ENCODE measurements at regions not wholly inside any gene's neighbourhood (a gene's known extent, or its start where the extent isn't known, plus 50 kb on each side); places are given as distances from the start of the nearest gene placed in this dataset.

DNA sequence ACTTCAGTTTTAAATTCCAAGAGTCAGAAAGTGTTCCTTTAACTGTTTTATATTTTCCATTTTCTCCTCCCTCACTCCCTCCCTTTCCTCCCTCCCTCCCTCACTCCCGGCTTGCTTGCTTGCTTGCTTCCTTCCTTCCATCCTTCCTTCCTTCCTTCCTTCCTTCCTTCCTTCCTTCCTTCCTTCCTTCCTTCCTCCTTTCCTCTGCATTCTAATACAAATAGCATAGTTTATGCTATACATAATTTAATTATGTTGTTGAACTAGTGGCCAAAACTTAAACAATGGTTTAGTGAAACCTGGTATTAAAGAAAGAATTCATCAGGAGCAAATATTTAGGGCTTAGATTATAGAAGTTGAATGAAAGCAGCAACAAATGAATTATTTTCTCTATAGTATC, 188.5 kb upstream of the OLFM3 start:
- H3K9ac ChIP-seq (ENCODE audit: insufficient read depth, low read length) = no peak overlapping the region
- H3K9me3 ChIP-seq (ENCODE audit: control insufficient read depth, insufficient read depth, low read depth, low read length) = no peaks in the 10 kb centered on the region
- H3K27me3 ChIP-seq (ENCODE audit: control insufficient read depth, insufficient read depth, low read length) = no peaks in the 10 kb centered on the region
- no peak overlapping the region for H3K4me2 ChIP-seq (ENCODE audit: extremely low read depth, insufficient read depth, low read length)
- H2AFZ ChIP-seq (ENCODE audit: low read length) = no peak overlapping the region
- DNase-seq (ENCODE audit: low read depth in 2 of 2) = no peak
- H4K20me1 ChIP-seq (ENCODE audit: control insufficient read depth, extremely low read depth, insufficient read depth, low read length) = no peaks in the 10 kb centered on the region
- TF ChIP-seq, protein P1, sequence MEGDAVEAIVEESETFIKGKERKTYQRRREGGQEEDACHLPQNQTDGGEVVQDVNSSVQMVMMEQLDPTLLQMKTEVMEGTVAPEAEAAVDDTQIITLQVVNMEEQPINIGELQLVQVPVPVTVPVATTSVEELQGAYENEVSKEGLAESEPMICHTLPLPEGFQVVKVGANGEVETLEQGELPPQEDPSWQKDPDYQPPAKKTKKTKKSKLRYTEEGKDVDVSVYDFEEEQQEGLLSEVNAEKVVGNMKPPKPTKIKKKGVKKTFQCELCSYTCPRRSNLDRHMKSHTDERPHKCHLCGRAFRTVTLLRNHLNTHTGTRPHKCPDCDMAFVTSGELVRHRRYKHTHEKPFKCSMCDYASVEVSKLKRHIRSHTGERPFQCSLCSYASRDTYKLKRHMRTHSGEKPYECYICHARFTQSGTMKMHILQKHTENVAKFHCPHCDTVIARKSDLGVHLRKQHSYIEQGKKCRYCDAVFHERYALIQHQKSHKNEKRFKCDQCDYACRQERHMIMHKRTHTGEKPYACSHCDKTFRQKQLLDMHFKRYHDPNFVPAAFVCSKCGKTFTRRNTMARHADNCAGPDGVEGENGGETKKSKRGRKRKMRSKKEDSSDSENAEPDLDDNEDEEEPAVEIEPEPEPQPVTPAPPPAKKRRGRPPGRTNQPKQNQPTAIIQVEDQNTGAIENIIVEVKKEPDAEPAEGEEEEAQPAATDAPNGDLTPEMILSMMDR (conservative IDR thresholded peaks at IDR 0.05 in 1 of 2, IDR thresholded peaks at IDR 0.05 in 1 of 2; ENCODE audit: low read depth in 1 of 2, low read length in 2 of 2) = no peak
- no peak for TF ChIP-seq EZH2 (IDR thresholded peaks at IDR 0.05; ENCODE audit: low read length, missing control alignments)
- H3K79me2 ChIP-seq (ENCODE audit: control insufficient read depth, insufficient read depth, low read length) = no peaks in the 10 kb centered on the region
- H3K4me3 ChIP-seq (replicated peaks in 1 of 4; ENCODE audit: control extremely low read depth in 1 of 4, insufficient read depth in 1 of 4, low read depth in 3 of 4, low read length in 4 of 4) = no peak overlapping the region
- no peaks in the 10 kb centered on the region for H3K4me1 ChIP-seq (ENCODE audit: control insufficient read depth, extremely low read depth, insufficient read depth, low read length)
- no peaks in the 10 kb centered on the region for H3K36me3 ChIP-seq (ENCODE audit: control insufficient read depth, insufficient read depth, low read length)
- no peak overlapping the region for H3K27ac ChIP-seq (ENCODE audit: insufficient read depth, low read length)

GRCh38 chr1:102184477-102184876, 187.8 kb upstream of the OLFM3 start:
- no peaks in the 10 kb centered on the region for H4K20me1 ChIP-seq (ENCODE audit: control insufficient read depth, extremely low read depth, insufficient read depth, low read length)
- H3K9me3 ChIP-seq (ENCODE audit: control insufficient read depth, insufficient read depth, low read depth, low read length) = no peaks in the 10 kb centered on the region
- H3K27me3 ChIP-seq (ENCODE audit: control insufficient read depth, insufficient read depth, low read length) = no peaks in the 10 kb centered on the region
- no peaks in the 10 kb centered on the region for H3K36me3 ChIP-seq (ENCODE audit: control insufficient read depth, insufficient read depth, low read length)
- no peak overlapping the region for H3K9ac ChIP-seq (ENCODE audit: insufficient read depth, low read length)
- H3K4me3 ChIP-seq (replicated peaks in 1 of 4; ENCODE audit: control extremely low read depth in 1 of 4, insufficient read depth in 1 of 4, low read depth in 3 of 4, low read length in 4 of 4) = no peak overlapping the region
- H2AFZ ChIP-seq (ENCODE audit: low read length) = no peak overlapping the region
- no peaks in the 10 kb centered on the region for H3K79me2 ChIP-seq (ENCODE audit: control insufficient read depth, insufficient read depth, low read length)
- H3K4me1 ChIP-seq (ENCODE audit: control insufficient read depth, extremely low read depth, insufficient read depth, low read length) = no peaks in the 10 kb centered on the region
- H3K27ac ChIP-seq (ENCODE audit: insufficient read depth, low read length) = no peak overlapping the region
- H3K4me2 ChIP-seq (ENCODE audit: extremely low read depth, insufficient read depth, low read length) = no peak overlapping the region
- DNase-seq (ENCODE audit: low read depth in 2 of 2) = no peak
- TF ChIP-seq EZH2 (IDR thresholded peaks at IDR 0.05; ENCODE audit: low read length, missing control alignments) = no peak
- TF ChIP-seq, protein P1 (conservative IDR thresholded peaks at IDR 0.05 in 1 of 2, IDR thresholded peaks at IDR 0.05 in 1 of 2; ENCODE audit: low read depth in 1 of 2, low read length in 2 of 2) = no peak

DNA sequence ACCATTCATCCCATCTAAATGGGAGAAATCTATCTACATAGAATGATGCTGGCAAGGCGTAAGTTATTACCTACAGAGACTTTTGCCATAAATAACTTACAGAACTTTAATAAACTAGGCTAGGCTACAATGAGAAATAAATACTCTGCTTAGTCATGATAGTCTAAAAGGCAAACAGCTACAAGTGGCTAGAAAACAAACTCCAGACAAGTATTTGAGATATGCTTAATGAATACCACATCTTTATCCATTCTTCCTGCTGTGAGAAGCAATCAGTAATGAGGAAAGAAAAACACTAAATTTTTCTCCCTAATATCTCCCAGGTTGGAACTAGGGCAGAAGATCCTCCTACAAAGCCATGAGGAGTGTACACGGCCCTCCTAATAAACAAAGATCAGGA, 187.0 kb upstream of the OLFM3 start:
- no peaks in the 10 kb centered on the region for H3K36me3 ChIP-seq (ENCODE audit: control insufficient read depth, insufficient read depth, low read length)
- no peaks in the 10 kb centered on the region for H3K79me2 ChIP-seq (ENCODE audit: control insufficient read depth, insufficient read depth, low read length)
- DNase-seq (ENCODE audit: low read depth in 2 of 2) = no peak
- H3K9me3 ChIP-seq (ENCODE audit: control insufficient read depth, insufficient read depth, low read depth, low read length) = no peaks in the 10 kb centered on the region
- no peak overlapping the region for H3K4me2 ChIP-seq (ENCODE audit: extremely low read depth, insufficient read depth, low read length)
- TF ChIP-seq, protein P1 (conservative IDR thresholded peaks at IDR 0.05 in 1 of 2, IDR thresholded peaks at IDR 0.05 in 1 of 2; ENCODE audit: low read depth in 1 of 2, low read length in 2 of 2) = no peak
- no peak for TF ChIP-seq EZH2 (IDR thresholded peaks at IDR 0.05; ENCODE audit: low read length, missing control alignments)
- no peaks in the 10 kb centered on the region for H3K27me3 ChIP-seq (ENCODE audit: control insufficient read depth, insufficient read depth, low read length)
- H3K4me3 ChIP-seq (replicated peaks in 1 of 4; ENCODE audit: control extremely low read depth in 1 of 4, insufficient read depth in 1 of 4, low read depth in 3 of 4, low read length in 4 of 4) = no peak overlapping the region
- H4K20me1 ChIP-seq (ENCODE audit: control insufficient read depth, extremely low read depth, insufficient read depth, low read length) = no peaks in the 10 kb centered on the region
- H2AFZ ChIP-seq (ENCODE audit: low read length) = no peak overlapping the region
- H3K4me1 ChIP-seq (ENCODE audit: control insufficient read depth, extremely low read depth, insufficient read depth, low read length) = no peaks in the 10 kb centered on the region
- H3K27ac ChIP-seq (ENCODE audit: insufficient read depth, low read length) = no peak overlapping the region
- no peak overlapping the region for H3K9ac ChIP-seq (ENCODE audit: insufficient read depth, low read length)

Data from fibroblast of lung (primary cell).